Urothelium cell line (cell line): ENCODE measurements at regions not wholly inside any gene's neighbourhood (a gene's known extent, or its start where the extent isn't known, plus 50 kb on each side); places are given as distances from the start of the nearest gene placed in this dataset.
"Not testable (repeated sequence)": the region's sequence is repeated elsewhere in the genome, so short reads cannot be mapped to it uniquely, and the experiment has no call there.

ENCODE experiments used
- DNase-seq: peaks from one replicate; pipeline ENCODE4 v3.0.0; 2011; ENCODE audit warnings: low spot score, mixed read lengths
- FAIRE-seq: peaks from 2 replicates; lab custom pipeline; 2011; peaks lifted over from hg19 to GRCh38; lab: Jason Lieb, UNC

DNA sequence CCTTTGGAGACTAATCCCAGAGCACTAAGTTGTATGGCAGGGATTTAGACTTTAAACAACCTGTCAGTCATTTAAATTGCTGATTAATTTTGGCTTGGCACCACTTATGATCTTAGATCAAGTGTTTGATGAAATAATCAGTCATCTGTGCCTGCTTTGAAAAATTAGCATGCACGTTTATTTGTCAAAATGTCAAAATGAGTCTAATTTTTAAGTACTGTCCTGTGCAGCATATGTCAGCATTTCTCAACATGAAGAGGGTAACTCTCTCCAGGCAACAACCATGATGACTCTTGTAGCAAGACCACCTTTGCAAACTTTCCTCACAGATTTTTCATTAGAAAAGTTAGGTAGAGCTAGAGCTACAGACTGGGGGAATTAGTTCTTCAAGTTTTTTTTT, 155.7 kb upstream of the GJE1 start:
- FAIRE-seq (no peak), DNase-seq (no peak)

DNA sequence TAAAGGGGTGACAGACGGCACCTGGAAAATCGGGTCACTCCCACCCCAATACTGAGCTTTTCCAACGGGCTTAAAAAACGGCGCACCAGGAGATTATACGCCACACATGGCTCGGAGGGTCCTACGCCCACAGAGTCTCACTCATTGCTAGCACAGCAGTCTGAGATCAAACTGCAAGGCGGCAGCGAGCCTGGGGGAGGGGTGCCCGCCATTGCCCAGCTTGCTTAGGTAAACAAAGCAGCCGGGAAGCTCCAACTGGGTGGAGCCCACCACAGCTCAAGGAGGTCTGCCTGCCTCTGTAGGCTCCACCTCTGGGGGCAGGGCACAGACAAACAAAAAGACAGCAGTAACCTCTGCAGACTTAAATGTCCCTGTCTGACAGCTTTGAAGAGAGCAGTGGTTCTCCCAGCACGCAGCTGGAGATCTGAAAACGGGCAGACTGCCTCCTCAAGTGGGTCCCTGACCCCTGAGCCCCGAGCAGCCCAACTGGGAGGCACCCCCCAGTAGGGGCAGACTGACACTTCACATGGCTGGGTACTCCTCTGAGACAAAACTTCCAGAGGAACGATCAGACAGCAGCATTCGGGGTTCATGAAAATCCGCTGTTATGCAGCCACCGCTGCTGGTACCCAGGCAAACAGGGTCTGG, 162.8 kb upstream of the GJE1 start:
- DNase-seq, FAIRE-seq: not testable (repeated sequence)

DNA sequence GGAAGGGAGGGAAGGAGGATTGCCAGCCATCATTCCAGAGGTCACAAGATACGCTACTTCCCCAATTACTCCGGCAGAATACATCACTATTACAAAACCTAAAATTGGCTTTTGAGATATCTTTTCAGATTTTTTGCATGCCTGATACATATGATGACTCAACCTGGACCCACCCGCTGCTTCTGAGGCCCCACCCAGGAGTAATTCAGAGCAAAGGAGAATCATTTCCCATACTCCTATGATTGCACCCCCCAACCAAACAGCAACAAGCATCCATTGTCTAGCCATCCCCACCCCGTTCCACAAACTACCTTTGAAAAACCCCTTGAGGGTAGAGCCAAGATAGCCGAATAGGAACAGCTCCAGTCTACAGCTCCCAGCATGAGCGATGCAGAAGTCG, 163.5 kb upstream of the GJE1 start:
- no peak for FAIRE-seq
- DNase-seq = peak; percentile 24

DNA sequence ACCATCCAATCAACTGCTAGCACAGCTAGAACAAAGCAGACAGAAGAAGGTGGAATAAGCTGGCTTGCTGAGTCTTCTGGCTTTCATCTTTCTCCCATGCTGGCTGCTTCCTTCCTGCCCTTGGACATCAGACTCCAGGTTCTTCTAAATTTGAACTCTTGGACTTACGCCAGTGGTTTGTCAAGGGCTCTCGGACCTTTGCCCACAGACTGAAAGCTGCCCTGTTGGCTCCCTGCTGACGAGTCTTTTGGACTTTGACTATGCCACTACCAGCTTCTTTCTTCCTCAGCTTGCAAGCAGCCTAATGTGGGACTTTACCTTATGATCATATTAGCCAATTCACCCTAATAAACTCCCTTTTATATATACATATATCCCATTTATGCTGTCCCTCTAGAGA, 164.1 kb upstream of the GJE1 start:
- DNase-seq (no peak), FAIRE-seq (no peak)

- DNase-seq = no peak
- no peak for FAIRE-seq
Observed at GRCh38 chr6:141965016-141965545, 167.6 kb upstream of the GJE1 start.

GRCh38 chr6:141963543-141964295, 169.0 kb upstream of the GJE1 start:
- FAIRE-seq = no peak
- DNase-seq = no peak

- no peak for FAIRE-seq
Observed at GRCh38 chr6:141957271-141957670, 175.5 kb upstream of the GJE1 start.

GRCh38 chr6:141956868-141957267, 175.9 kb upstream of the GJE1 start:
- FAIRE-seq (no peak), DNase-seq (no peak)

More at GRCh38 chr6:141957271-141957670, 175.5 kb upstream of the GJE1 start:
- no peak for DNase-seq

DNA sequence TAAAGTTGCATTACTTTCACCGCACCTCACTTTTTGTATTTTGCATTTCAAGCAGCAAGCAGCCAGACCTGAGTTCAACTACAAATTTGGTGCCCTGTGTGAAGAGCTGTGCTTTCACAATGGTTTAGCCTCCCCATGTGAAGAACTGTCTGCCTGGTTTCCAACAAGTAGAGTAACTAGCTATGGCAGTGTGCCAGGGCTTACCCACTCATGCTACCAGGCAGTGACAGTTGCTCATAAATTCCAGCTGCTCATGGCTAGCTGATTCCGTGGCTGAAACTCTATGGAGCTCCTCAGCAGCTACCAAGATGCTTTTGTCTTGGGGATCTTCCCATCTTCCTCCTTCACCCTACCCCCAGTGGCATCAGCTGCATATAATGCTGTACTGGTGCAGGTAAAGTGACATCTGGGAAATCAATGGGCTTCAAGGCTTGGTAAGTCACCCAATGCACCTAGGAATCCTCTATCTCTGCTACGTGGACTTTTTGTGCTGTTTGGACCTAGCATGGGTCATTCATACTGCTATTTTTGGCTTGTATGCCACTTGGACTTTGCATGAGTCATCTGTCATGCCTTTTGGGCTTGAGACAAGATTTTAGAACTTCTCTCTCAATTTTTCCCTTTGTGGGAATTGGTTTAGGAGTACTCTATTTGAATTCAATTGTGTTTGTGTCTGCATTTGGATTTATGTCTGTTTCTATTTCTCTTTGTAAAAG, 176.5 kb upstream of the GJE1 start:
- DNase-seq (peak; percentile 5), FAIRE-seq (no peak)

DNA sequence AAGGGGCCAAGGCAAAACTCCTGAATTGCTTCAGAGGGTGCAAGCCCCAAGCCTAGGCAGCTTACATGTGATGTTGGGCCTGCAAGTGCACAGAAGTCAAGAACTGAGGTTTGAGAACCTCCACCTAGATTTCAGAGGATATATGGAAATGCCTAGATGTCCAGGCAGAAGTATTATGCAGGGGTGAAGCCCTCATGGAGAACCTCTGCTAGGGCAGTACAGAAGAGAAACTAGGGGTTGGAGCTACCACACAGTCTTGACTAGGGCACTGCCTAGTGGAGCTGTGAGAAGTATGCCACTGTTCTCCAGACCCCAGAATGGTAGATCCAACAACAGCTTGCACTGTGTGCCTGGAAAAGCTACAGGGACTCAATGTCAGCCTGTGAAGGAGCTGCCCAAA, 179.7 kb upstream of the GJE1 start:
- FAIRE-seq (no peak), DNase-seq (no peak)

- DNase-seq = no peak
- FAIRE-seq = no peak
Observed at GRCh38 chr6:141946502-141946901, 186.2 kb upstream of the GJE1 start.

GRCh38 chr6:141938664-141939063, 194.1 kb upstream of the GJE1 start:
- FAIRE-seq (no peak), DNase-seq (no peak)

DNA sequence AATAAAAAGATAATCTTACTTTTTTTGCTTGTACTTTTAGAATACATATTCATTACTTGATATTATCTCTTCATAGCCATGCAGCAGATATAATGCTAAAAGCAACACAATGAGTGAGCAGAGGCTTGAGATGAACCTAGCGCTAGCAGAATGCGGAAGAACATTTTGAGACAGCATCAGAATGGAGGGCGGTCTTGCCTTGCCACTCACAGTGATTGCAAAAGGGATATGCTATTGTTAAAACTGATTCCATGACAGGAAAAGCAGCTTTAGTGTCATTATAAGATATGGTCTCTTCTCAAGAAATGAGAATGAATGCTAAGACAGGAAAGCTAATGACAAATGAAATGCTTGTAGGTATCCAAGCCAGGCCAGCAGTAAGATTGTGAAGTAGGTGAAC, 200.0 kb upstream of the GJE1 start:
- DNase-seq (no peak), FAIRE-seq (no peak)

DNA sequence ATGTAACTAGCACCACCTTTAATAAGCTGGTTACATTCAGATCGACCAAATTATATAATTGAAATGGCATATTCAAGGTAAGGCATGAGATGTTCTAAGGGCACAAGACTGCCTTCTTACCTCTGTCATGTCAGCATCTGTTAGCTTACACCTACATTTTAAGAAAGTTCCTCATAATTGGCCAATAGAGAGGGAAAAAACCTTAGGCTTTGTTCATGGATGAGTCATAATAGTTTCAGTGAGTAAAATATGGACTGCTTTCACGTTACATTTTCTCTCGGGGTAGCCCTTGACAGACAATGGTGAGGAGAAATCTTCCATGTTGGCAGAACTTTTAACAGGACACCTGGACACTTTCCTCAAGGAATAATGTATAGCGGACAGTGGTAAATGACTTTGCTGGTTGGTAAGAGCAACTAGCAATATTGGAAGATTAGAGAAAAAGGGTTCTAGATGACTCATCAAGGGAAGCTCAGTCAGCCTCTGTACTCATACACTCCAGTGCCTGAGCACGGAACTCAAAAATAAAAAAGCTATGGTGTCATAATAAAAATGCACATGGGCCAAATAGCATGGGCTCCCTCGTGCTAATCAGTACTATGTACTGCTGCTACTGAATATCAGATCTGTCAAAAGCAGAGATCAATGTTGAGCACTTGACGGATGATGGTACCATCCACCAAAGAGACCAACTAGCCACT, 206.4 kb upstream of the GJE1 start:
- DNase-seq = not testable (repeated sequence)
- peak; percentile 88 for FAIRE-seq

DNA sequence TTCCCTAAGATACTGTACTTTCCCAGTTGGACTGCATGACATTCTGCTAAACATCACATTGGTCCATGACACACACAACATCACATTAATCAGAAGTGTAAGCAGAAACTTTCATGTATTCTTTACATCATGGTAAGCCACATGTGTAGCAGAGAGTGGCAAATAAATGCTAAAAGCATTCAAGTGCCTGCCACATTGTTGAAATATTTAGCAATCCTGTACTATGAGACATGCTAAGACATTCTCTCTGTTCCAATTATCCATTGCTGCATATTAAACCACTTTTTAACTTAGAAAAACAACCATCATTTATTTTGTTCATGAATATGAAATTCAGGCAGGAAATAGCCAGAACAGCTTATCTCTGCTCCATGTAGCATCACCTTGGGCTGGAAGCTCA, 207.7 kb upstream of the GJE1 start:
- DNase-seq (no peak), FAIRE-seq (no peak)

DNA sequence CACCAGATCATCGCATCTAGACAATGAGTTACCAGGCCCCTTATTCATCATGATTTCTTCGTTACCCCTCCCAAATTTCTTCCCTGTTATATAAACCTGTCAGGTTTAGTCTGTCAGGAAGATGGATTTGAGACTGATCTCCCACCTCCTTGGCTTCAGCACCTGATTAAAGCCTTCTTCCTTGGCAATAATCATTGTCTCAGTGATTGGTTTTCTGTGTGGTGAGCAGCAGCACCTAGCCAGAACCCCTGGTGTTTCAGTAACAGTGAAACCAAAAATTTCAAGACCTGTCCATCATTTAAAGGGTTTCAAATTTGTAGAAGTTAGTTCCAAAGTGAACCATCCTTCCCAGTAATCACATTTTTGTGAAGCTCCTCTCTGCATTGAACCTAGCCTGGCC, 209.8 kb upstream of the GJE1 start:
- DNase-seq (no peak), FAIRE-seq (no peak)

DNA sequence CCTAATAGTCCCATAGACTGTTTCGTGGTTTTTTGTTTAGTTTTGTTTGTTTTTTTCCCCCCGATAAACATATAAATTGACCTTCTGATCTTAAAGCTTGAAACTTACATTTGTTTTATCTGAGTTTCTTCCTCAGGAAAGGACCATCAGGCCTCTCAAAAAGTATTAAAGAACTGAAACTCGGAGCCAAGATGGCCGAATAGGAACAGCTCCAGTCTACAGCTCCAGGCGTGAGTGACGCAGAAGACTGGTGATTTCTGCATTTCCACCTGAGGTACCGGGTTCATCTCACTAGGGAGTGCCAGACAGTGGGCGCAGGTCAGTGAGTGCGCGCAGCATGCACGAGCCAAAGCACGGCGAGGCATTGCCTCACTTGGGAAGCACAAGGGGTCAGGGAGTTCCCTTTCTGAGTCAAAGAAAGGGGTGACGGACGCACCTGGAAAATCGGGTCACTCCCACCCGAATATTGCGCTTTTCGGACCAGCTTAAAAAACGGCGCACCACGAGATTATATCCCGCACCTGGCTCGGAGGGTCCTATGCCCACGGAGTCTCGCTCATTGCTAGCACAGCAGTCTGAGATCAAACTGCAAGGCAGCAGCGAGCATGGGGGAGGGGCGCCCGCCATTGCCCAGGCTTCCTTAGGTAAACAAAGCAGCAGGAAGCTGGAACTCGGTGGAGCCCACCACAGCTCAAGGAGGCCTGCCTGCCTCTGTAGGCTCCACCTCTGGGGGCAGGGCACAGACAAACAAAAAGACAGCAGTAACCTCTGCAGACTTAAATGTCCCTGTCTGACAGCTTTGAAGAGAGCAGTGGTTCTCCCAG, 215.8 kb upstream of the GJE1 start:
- not testable (repeated sequence) for DNase-seq, FAIRE-seq

DNA sequence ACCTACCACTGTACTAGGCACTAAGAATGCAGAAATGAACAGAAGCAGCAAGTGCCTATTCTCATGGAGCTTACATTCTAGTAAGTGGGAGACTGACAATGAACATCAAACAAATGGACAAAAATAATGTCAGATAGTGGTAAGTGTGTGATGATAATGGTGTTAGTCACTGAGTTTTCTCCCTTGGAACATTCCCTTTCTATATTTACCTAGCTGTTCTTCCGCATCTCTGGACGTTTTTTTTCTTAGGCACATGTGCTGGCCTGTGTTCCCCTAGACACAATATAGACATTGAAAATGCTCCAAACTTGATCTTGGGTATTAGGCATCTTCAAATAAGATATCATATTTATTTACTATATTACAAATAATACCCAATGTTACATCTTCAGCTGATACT, 218.1 kb upstream of the GJE1 start:
- FAIRE-seq (no peak), DNase-seq (no peak)

DNA sequence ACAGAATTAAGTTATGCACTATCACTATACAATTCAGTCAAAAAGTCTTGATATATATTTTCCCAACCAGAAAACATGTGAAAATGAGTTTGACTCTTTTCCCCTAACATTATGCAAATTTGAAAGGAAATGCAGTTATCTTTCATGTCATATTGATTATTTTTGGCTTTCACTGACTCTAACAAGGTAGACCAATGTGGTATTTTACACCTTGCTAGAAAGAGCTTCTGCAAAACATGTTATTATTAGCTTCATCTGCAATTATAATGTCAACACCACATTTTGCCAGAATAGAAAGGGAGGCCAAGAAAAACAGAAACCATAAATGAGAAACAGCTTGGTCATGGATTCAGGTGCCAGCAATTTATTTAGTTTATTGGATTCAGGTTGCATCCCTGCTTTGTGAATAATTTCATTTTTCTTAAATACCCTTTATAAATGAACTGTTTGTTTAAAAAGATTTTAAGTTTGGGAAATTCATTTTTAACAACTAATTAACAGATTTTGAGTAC, 226.1 kb upstream of the GJE1 start:
- DNase-seq (no peak), FAIRE-seq (no peak)

GRCh38 chr6:141890661-141891060, 242.1 kb upstream of the GJE1 start:
- no peak for DNase-seq
- FAIRE-seq = no peak
